GM18907 (cell line): ENCODE measurements at regions not wholly inside any gene's neighbourhood (a gene's known extent, or its start where the extent isn't known, plus 50 kb on each side); places are given as distances from the start of the nearest gene placed in this dataset.
"Not testable (repeated sequence)": the region's sequence is repeated elsewhere in the genome, so short reads cannot be mapped to it uniquely, and the experiment has no call there.

ENCODE experiments used
- ATAC-seq: cut with Tn5 transposase; IDR thresholded peaks from one replicate; pipeline ENCODE4 v1.9.1; 2021; ENCODE audit warnings: mild to moderate bottlenecking, moderate library complexity; ENCODE audit not compliant: unreplicated experiment

DNA sequence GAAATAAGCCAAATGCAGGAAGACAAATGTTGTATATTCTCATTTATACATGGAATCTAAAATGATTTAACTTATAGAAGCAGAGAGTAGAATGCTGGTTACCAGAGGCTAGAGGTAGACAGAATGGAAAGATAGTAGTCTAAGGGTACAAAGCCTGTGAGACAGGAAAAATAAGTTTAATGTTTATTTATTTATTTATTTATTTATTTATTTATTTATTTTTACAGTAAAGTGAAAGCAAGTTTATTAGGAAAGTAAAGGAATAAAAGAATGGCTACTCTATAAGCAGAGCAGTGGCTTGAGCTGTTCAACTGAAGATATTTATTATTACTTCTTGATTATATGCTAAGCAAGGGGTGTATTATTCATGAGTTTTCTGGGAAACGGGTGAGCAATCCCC lies 203.2 kb downstream of the LAS1L start:
- no peak for ATAC-seq

DNA sequence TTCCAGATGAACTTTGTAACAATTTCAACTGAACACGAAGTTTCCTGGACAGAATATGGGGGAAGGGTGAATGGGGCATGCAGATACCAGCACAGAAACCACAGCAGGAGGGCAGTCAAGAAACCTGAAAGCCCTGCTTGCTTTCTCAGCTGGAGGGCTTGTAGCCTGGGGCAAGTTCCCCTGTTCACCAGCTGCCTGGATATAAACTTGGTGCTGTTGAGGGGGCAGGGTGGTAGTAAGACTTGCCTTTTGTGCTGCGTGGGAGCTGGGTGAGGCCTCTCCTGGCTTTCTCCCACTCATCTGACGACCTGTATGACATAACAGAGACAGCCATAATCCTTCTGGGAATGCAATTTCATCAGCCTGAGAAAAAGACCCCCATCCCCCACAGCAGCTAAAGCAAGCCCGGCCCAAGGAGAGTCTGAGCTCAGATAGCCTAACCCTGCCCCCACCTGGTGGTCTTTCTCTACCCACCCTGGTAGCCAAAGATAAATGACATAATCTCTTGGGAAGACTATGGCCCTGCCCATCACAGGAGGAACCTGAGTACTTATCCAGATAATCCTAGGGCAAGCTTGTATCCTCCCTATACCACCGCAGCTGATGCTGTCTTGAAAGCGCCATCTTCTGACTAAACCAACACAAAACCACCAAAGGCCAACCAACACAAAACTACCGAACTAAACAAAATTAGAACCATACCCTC lies 234.3 kb downstream of the LAS1L start:
- no peak for ATAC-seq

DNA sequence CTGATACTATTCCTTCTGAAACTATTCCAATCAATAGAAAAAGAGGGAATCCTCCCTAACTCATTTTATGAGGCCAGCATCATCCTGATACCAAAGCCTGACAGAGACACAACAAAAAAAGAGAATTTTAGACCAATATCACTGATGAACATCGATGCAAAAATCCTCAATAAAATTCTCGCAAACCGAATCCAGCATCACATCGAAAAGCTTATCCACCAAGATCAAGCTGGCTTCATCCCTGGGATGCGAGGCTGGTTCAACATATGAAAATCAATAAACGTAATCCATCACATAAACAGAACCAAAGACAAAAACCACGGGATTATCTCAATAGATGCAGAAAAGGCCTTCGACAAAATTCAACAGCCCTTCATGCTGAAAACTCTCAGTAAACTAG lies 251.7 kb downstream of the LAS1L start:
- not testable (repeated sequence) for ATAC-seq

DNA sequence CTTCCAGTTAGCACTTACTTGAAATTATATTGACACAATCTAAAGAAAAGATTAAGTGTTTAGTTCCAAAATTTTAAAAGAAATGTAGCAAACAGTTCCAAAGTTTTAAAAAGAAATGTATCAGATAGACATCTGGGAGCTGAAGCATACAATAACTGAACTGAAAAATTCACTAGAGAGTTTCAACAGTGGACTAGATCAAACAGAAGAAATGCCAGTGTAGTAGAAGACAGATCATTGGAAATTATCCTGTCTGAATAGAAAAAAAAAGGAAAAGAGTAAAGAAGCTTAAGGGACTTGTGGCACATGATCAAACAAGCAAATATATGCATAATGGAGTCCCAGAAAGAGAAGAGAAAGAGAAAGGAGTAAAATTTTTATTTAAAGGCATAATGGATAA lies 261.4 kb downstream of the LAS1L start:
- no peak for ATAC-seq

DNA sequence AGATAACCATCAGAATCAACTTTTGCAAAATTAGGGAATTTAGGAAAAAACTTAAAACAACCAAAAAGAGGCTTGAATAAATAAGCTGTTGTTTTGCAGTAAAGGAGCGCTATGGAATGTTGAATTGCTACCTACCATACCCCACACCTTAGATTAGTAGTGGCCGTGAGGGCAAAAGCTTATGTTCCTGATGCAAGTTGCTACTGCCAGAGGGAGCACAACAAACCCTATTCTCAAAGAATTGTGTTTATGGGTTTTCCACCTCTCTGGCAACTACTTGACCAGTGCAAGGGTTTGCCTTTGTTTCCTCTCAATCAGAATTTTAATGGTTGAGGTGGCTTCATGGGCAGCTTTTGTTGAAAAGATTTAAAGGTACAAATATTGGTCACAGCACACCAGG lies 268.1 kb downstream of the LAS1L start:
- no peak for ATAC-seq

DNA sequence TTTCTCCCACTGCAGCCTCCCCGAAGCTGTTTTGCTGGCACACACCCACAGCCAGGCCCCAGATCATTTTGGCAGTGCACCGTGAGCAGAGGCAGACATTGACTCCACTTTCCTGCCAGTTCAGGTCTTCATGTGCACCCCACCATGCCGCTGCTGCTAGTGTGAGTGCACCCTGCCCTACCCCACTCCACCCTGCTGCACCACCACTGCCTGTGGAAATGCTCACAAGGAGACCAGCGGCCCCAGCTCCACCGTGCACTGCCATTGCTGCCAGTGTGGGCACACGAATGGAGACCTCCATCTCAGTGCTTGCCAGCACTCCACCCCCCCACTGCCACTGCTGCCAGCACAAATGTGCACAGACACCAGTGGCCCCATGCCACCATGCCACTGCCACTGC lies 277.6 kb upstream of the ZC4H2 start:
- ATAC-seq, result no peak

DNA sequence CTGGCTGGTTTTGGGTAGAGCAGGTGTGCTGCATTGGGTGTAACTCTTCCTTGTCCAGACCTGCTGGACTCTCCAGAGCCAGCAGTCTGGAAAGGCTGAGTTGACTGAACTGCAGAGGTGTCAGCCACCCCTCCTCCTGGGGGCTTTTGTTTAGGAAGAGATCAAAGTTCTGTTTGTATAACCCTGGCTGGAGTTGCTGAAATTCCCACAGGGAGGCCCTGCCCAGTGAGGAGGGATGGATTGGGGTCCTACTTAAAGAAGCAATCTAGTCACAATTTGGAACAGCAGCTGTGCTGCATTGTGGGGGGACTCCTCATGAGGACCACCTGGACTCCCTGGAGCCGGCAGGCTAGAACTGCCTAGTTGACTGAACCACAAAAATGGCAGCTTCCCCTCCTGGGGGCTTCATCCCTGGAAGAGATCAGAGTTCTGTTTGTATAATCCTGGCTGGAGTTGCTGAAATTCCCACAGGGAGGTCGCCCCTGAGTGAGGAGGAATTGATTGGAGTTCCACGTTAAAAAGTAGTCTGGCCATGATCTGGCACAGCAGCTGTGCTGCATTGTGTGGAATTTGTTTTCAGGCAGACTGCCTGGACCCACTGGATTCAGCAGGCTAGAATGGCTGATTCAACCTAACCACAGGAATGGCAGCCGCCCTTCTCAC lies 264.9 kb upstream of the ZC4H2 start:
- no peak for ATAC-seq

DNA sequence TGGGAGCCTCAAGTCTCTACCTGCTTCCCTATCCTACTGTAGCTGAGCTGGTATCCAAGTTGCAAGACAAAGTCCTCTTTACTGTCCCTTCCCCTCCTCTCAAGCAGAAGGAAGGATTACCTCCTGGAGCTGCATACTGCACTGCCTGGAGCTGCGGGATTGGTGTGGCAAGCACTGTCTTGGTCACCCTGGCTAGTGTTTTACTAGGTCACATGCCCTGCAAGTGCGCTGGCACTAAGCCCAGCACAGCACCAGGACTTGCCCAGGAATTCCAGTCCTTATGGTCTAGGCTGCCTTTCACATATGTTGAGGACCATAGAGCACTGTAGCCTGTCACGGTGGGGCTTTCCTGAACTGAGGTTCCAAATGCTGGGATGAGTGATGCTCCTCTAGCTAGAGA lies 227.3 kb upstream of the ZC4H2 start:
- no peak for ATAC-seq

DNA sequence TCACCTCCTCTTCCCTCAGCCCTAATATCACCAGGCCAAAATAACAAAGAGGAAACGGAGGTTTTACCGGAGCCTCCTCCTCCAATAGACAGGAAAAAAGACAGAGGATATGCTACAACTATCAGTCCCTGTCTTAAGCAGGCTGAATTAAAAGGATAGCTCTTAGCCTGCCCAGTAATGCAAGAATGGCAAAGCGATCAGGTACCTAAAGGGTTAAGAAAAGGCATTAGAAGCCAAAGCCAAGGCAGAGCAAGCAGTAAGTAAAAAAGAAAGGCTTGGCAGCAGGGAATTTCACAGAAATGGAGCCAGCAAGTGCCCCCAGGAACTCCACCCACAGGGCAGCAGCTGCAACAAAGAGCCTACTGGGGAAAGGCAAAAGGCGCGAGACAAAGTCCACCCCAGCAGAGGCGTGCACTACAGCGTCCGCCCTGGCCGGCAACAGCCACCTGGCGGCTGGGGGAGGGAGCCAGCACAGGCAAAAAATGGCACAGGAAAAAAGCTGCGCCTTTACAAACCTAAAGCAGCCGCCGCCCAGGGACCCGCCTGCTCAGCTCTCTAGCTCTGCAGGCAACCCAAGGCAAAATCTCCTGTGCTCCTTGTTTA lies 220.6 kb upstream of the ZC4H2 start:
- no peak for ATAC-seq

DNA sequence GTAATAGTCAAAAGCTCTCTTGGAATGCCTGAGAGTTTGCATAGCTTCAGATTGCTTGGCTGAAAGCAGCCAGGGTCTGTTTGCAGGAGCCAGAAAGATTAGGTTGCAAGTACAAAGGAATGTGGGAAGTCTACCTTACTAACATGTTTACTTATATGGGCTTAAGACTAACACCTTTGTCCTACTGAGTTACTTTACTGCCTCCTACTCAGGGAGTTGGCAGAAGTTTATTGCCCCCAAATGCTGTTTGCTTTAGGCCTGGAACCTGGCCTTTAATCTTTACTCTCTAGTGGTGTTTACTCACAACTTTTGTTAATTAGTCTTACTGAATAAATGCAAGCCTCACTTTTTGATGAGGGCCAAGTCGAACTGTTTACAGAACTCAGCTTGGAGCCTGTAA lies 219.4 kb upstream of the ZC4H2 start:
- ATAC-seq, result no peak

DNA sequence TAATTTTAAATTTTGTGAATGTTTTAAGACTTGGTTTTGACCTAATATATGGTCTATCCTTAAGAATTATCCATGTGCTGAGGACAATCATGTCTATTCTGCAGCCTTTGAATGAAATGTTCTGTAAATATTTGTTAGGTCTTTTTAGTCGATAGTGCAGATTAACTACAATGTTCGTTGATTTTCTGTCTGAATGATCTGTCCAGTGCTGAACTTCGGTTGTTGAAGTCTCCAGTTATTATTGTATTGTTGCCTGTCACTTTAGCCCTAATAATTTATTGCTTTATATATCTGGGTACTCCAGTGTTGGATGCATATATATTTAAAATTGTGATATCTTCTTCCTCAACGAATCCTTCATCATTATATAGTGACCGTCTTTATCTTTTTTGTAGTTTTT lies 218.3 kb upstream of the ZC4H2 start:
- no peak for ATAC-seq

DNA sequence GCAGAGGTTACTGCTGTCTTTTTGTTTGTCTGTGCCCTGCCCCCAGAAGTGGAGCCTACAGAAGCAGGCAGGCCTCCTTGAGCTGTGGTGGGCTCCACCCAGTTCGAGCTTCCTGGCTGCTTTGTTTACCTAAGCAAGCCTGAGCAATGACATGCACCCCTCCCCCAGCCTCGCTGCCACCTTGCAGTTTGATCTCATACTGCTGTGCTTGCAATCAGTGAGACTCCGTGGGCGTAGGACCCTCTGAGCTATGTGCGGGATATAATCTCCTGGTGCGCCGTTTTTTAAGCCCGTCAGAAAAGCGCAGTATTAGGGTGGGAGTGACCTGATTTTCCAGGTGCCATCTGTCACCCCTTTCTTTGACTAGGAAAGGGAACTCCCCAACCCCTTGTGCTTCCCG lies 187.1 kb upstream of the ZC4H2 start:
- ATAC-seq, result not testable (repeated sequence)

DNA sequence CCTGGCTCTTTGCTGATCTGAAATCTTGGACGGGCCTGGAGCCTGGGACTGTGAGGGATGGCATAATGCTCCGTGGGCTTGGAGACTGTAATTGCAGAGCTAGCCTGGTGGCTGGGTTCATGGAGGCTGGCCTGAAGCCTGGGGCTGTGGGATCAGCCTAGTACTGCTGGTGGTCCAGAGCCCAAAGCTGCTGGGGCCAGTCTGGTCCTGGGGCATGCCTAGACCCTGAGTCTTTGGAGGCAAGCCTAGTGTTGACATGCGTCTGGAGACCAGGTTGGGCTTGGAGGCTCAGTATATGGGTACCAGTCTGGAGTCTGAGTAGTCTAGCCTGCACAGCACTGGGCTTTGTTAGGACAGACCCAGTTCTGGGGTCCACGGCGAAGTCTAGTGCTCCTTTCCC lies 172.0 kb upstream of the ZC4H2 start:
- no peak for ATAC-seq

DNA sequence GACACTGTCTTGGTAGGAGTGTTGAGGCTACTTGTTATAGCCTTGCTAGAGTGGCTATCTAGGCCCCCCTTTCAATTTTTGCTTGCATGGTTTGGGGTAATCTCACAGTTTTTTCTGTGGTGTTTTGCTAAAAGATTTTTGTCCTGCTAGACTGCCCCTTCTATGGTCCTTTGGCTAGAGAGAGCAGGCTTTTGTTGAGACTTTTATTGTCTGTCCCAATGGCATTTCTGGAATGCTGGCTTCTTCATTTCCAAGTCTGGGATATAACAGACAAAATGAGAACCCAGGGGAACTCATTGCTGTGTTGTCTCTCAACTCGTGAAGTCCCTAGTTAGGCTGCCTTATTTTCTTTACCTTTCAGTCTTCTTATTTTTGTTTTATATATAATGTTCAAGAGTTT lies 160.2 kb upstream of the ZC4H2 start:
- ATAC-seq, result no peak

DNA sequence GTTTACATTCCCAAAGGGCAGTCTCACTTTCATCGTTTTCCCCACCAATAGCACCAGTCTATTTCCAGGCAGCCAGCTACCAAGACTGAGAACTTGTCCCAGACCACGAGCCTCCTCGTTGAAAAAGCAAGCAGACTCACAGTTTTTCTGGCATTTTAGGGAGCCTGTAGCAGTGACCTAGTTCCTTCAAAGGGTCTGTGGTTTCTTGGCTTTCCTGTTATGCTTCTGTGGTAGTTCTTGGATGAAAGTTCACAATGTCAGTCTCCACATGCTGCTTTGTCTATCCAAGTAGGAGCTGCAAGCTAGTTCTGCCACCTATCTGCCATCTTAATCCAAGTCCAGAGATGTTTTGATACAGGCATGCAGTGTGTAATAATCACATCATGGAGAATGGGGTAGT lies 151.6 kb upstream of the ZC4H2 start:
- no peak for ATAC-seq

DNA sequence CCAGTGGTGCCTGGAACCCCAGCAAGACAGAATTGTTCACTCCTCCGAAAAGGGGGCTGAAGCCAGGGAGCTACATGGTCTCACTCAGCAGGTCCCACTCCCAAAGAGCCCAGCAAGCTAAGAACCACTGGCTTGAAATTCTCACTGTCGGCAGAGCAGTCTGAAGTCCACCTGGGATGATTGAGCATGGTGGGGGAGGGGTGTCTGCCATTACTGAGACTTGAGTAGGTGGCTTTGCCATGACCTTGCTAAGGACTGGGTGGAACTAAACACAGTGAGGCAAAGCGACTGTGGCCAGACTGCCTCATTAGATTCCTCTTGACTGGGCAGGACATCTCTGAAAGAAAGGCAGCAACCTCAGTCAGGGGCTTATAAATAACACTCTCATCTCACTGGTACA lies 122.6 kb upstream of the ZC4H2 start:
- no peak for ATAC-seq

DNA sequence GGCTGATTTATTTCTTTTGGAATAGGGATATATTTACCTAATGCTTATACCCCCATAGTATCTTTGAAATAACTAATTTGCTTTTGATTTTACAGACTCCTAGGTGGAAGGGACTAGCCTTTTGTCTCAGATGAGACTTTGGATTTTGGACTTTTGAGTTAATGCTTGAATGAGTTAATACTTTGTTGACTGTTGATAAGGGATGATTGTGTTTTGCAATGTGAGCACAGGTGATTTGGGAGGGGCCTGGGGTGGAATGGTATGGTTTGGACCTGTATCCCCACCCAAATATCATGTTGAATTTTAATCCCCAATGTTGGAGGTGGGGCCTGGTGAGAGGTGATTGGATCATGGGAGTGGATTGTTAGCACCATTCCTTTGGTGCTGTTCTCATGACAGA lies 117.4 kb upstream of the ZC4H2 start:
- no peak for ATAC-seq

DNA sequence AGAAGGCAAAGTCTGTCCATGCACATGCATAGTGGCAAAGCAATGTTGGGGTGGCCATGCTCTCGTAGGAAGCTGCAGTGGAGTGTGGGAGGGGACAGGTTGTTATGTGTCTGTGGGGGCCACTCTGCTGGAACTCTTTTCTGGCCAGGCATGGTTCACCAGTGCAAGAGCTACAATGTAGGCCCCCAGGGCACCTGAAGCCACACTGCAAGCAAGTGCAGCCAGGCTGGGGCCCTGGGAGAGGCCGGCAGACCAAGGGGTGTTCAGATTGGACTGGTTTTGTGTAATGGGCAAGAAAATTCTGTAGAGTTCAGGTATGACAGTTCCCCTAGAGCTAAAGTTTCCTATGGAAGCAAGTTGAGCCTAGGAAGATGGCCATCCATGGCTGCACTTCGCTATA lies 97.0 kb upstream of the ZC4H2 start:
- ATAC-seq, result no peak

DNA sequence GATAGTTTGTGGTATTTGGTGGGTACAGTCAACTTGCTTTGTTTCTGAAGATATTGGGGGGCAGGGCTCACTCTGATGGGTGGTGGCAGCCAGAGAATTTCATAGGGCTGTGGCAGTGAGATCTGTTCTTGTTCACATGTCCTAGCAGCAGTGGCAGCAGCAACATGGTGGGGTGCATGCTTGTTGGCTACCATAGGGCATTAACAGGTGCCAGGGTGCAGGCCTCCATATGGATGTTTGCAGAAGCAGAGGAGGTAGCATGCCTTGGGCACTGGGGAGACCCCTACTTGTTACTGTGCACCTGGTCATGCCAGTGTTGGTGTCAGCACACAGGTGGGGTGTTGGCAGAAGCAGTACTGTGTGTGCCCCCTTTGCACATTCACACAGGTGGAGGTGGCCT lies 96.3 kb upstream of the ZC4H2 start:
- ATAC-seq, result no peak

DNA sequence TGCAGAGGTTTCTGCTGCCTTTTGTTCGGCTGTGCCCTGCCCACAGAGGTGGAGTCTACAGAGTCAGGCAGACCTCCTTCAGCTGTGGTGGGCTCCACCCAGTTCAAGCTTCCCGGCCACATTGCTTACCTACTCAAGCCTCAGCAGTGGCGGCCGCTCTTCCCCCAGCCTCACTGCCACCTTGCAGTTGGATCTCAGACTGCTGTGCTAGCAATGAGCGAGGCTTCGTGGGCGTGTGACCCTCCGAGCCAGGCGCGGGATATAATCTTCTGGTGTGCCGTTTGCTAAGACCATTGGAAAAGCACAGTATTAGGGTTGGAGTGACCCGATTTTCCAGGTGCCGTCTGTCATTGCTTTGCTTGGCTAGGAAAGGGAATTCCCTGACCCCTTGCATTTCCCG lies 82.4 kb upstream of the ZC4H2 start:
- not testable (repeated sequence) for ATAC-seq

DNA sequence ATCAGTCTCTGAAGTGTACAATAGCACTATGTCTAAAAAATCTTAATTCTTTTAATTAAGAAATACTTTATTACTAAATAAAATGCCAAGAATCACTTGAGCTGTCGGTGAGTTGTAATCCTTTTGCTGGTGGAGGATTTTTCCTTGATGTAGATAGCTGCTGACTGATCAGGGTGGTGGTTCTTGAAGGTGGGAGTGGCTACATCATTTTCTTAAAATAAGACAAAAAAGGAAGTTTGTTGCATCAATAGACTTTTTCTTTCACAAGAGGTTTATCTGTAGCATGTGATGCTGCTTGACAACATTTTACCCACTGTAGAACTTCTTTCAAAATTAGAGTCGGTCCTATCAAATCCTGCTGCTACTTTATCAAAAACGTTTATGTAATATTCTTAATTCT lies 68.8 kb upstream of the ZC4H2 start:
- no peak for ATAC-seq

DNA sequence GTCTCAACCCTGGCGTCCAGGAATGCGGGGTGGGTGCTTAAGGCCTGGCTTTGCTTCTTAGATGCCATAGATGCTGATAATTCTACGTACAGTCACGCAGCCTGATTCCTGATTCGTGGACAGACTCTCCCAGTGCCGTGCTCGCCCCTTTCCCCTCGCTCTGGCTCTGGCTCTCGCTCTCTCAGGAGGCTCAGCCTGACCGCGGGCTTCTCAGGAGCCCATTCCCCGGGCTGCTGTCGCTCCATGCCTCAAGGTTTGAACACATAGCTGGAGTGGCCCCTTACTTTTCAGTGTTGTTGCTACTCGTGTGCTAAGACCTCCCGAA lies 59.2 kb upstream of the ZC4H2 start:
- peak; percentile 41 for ATAC-seq
